Urinary bladder (tissue), 3 donors: ENCODE measurements at regions not wholly inside any gene's neighbourhood (a gene's known extent, or its start where the extent isn't known, plus 50 kb on each side); places are given as distances from the start of the nearest gene placed in this dataset.

Experiments used
- DNase-seq: peaks from one replicate; pipeline ENCODE4 v3.0.0-alpha.2; 2015; ENCODE audit errors: extremely low spot score
- H3K27ac ChIP-seq: one replicate; pipeline ENCODE4 v1.5.1; 2013; ENCODE audit warnings: low read depth, mild to moderate bottlenecking, moderate library complexity
- H3K36me3 ChIP-seq: one replicate; pipeline ENCODE4 v1.6.1; 2013; ENCODE audit warnings: mild to moderate bottlenecking, moderate library complexity; ENCODE audit not compliant: insufficient read depth
- H3K4me1 ChIP-seq: one replicate; pipeline ENCODE4 v1.6.1; 2013; ENCODE audit warnings: mild to moderate bottlenecking, moderate library complexity; ENCODE audit not compliant: insufficient read depth
- H3K4me3 ChIP-seq: one replicate; pipeline ENCODE4 v1.5.1; 2013; ENCODE audit warnings: low read depth, low read length
- WGBS: extraction: QIAGEN DNeasy Blood & Tissue Kit; methylation state at CpG from one replicate; pipeline ENCODE4 v1.1.7; 2013; 5-methylcytosine and 5-hydroxymethylcytosine counted together
- donor health status: healthy with polysubstance abuse.
- donor health status: healthy.

DNA sequence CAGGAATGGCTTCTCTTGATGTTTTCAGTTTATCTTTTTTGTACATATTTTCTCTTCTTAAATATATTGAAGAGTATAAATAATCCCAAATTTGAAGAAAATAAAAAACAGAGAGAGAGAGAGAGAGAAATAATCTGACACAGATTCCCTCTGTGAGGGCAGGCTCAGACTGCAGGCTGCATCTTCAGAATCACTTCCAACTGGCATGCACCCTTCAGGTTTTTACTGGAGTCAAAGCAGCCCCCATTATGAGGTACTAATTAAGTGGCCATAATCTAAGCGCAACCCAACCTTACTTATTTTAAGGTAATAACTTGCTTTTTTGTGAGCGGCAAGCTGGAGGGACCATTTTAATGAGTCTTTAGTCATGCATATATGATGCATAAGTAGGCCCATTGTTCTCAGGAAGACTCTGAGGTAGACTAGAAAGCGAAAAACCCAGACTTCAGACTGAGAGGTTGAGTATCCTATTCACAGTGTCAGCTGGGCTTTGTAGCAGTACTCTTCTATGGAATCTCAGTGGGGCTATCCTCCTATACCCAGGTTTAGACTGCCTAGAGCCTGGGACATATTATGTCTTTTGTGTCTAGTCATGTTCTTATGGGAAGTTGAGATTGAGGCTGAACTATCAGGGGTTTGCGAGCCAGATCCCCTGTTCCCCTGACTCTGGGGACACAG, 167.4 kb downstream of the SP3 start:
- no peak for DNase-seq
- Histone ChIP-seq H3K36me3 (no peaks in the 10 kb centered on the region), H3K27ac (no peak overlapping the region), H3K4me1 (no peaks in the 10 kb centered on the region), H3K4me3 (no peak overlapping the region)
- 91% methylated on average over 4 of the region's 4 CpGs for WGBS

DNA sequence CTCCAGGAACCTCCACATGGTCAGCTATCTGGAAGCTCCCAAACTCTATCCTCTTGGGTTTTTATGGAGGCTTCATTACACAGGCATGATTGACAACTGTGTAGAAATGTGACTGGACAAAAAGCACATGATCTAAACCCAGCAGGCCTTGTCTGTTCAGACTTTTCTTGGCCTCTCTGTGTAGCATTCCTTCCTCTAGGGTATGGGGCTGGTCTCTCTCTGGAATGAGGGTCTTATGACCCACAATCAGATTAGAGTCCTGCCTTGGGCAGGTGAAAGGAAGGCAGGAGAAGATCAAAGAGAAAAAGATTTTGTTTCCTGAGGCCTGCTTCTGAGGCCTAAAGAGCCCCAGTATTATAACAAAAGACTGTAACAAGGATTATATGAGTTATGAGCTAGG, 162.7 kb downstream of the SP3 start:
- Histone ChIP-seq H3K4me3 (no peak overlapping the region), H3K27ac (no peak overlapping the region), H3K4me1 (no peaks in the 10 kb centered on the region), H3K36me3 (no peaks in the 10 kb centered on the region)
- DNase-seq: no peak

DNA sequence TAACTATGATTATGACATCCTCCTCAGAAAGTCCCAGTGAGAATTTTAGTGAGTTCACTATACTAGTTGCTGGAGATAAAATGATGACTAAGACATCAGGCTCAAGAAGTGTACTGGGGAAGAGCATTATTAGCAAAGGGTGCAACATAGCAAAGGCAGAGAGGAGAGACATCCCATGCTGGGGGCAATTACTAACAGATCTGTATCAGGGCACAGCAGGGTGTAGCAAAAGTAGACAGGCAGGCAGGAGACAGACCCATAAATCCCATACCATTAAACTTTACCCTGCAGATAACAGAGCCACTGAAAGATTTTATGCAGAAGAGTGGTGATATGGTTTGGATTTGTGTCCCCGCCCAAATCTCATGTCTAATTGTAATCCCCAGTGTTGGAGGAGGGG, 161.7 kb downstream of the SP3 start:
- WGBS: 87% methylated on average over 1 of the region's 1 CpG
- H3K27ac ChIP-seq: no peak overlapping the region

DNA sequence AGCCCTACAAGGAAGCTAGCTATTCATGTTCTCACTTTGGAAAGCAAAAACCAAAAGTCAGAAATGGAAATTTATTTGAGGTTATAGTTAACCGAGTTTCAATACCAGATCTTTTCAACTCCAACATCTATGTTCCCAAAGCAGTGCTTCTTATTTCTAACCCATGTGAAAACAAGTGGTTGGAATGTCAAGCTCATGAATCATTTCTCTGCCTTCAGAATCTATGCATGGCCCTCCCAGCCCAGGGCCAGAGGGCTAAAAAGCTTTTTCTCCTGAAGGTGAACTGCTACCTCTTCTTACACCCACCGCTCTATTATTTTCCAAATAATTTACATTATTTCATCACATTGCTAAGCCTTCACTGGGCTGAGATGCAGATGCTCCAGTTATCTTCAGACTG, 158.4 kb downstream of the SP3 start:
- no peak overlapping the region for H3K27ac ChIP-seq
- H3K36me3 ChIP-seq: no peaks in the 10 kb centered on the region
- no peak overlapping the region for H3K4me3 ChIP-seq
- 92% methylated on average over 2 of the region's 2 CpGs for WGBS
- no peak for DNase-seq
- H3K4me1 ChIP-seq: no peaks in the 10 kb centered on the region

More for the DNA sequence above, 161.7 kb downstream of the SP3 start:
- Histone ChIP-seq H3K4me3 (no peak overlapping the region), H3K4me1 (no peaks in the 10 kb centered on the region), H3K36me3 (no peaks in the 10 kb centered on the region)
- no peak for DNase-seq

DNA sequence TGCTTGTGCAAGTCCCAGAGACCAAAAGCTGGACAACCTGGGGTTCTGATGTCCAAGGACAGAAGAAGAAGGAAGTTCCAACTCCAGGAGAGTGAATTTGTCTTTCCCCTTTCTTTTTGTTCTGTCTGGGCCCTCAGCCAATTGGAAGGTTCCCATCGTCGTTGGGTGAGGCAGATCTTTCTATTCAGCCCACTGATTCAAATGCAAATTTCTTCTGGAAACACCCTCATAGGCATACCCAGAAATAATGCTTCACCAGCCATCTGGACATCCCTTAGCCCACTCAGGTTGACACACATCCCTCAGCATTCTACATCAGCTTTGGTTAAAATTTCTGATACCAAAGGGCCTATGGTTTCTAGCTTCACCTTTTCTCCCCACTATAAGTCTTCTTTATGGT, 156.5 kb downstream of the SP3 start:
- H3K27ac ChIP-seq: no peak overlapping the region
- H3K36me3 ChIP-seq: no peaks in the 10 kb centered on the region
- no peak overlapping the region for H3K4me3 ChIP-seq
- no peaks in the 10 kb centered on the region for H3K4me1 ChIP-seq
- DNase-seq: no peak
- WGBS: 44% methylated on average over 2 of the region's 2 CpGs

DNA sequence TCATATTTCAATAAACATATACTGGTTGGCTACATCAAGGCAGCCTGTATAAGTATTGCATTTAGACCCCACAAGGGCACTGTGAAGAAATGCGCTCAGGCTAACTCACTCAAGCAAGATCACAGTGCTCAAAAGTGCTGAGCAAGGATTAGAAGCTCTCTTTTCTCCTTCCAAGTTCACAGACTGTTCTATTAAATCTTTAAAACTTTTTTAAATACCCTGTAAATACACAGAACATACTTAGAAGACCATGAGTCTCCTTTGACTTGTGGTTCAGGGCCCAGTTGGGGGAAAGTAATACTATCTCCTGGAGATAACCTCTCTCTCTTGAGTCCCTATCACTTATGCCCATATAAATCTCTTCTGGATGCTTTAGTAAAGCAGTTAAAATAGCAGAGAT, 152.9 kb downstream of the SP3 start:
- Histone ChIP-seq H3K4me3 (no peak overlapping the region), H3K4me1 (no peaks in the 10 kb centered on the region), H3K36me3 (no peaks in the 10 kb centered on the region), H3K27ac (no peak overlapping the region)
- no peak for DNase-seq
- 85% methylated on average over 1 of the region's 1 CpG for whole genome bisulfite sequencing

DNA sequence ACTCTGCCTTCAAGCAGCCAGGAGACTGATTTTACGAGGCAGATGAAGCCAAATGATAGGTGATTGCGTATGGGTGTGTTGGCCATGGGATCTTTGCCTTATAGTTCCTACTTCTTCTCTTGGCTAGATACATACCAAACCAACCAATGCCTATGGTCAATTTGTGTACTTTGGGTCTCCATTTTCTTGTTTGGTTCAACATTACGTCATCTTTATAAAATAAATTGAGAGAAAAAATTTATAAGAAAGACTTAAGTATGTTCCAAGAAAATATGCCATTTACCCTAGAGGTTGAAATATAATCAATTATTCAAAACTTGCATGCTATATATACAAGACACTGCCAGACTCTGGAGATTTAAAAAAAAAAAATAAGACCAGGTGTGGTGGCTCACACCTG, 150.9 kb downstream of the SP3 start:
- no peak for DNase-seq
- Histone ChIP-seq H3K4me1 (no peaks in the 10 kb centered on the region), H3K27ac (no peak overlapping the region), H3K4me3 (no peak overlapping the region), H3K36me3 (no peaks in the 10 kb centered on the region)
- WGBS: 84% methylated on average over 3 of the region's 3 CpGs

DNA sequence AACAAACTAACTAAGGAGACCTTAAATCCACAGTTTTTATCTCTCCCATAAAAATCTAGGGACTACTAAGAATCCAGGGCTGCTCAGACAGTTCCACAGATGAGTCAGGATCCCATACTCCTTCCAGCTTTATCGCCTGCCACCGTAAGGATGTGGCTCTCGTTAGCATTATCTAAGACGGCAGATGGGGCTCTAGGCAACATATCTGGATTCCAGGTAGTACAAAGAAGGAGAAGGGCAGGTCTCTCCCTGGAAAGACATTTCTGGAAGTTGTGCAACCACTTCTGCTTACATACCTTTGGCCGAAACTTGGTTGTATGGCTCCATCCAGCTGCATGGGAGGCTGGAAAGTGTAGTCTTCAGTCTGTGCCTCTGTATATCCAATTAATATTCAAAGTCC, 149.4 kb downstream of the SP3 start:
- WGBS: 63% methylated on average over 5 of the region's 5 CpGs
- no peaks in the 10 kb centered on the region for H3K4me1 ChIP-seq
- no peak for DNase-seq
- no peak overlapping the region for H3K4me3 ChIP-seq
- H3K36me3 ChIP-seq: no peaks in the 10 kb centered on the region
- no peak overlapping the region for H3K27ac ChIP-seq

DNA sequence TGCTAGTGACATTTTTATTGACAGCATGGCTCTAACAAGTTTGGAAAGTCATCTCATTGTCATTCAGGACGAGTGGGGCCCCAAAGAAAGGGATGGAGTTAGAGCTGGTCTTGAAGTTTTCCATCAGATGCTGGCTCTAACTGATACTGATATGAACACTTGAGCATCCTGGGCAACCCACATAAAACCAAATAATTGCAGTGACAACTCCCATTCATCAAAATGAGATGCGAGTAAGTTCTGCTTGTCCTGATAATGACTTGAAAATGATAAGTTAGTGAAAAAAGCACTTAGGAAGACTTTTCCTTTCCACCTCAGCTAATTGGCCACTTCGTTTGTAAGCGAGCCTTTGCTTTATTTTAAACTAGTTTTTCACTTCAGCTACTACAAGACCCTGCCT, 147.6 kb downstream of the SP3 start:
- Histone ChIP-seq H3K4me3 (no peak overlapping the region), H3K27ac (no peak overlapping the region), H3K36me3 (no peaks in the 10 kb centered on the region), H3K4me1 (no peaks in the 10 kb centered on the region)
- DNase-seq: no peak
- WGBS: 87% methylated on average over 4 of the region's 4 CpGs

DNA sequence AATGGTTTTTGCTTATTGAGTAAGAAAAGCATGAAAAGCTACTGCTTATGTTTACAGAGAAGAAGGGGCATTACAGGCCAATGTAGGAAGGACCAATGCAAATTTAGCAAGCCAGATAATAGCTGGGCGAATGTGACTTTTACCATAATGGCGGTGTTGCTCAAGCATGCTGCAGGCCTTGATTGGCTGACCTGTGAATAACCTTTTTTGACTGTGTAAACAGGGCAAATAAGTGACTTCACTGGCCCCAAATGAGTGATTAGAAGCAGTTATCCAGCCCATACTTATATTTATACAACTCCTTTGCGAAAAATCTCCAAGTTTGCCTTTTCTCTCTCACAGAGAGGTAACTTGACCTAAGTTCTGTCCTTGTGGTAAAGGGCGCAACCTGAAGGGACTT, 146.9 kb downstream of the SP3 start:
- 95% methylated on average over 4 of the region's 4 CpGs for WGBS
- DNase-seq: no peak
- Histone ChIP-seq H3K36me3 (no peaks in the 10 kb centered on the region), H3K4me1 (no peaks in the 10 kb centered on the region), H3K27ac (no peak overlapping the region), H3K4me3 (no peak overlapping the region)

DNA sequence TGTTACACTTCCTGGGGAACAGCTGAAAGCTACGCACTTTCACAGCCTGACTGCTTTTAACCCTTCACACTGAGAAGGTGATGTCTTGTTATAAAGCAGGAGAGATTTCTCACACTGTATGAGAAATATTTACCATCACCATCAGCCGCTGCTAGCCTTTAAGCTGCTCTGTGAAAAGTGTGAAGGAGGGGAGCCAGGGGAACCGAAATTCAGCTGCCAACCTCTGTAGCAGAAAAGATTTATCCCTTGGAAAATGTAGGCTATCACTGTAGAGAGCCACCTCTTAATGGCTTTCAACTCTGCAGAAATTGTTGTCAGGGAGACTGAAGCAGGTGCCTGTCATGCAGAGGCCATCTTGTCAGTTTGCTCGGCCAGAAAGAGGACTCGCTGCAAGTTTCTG, 145.3 kb downstream of the SP3 start:
- 69% methylated on average over 5 of the region's 5 CpGs for WGBS
- Histone ChIP-seq H3K4me3 (no peak overlapping the region), H3K4me1 (no peaks in the 10 kb centered on the region), H3K27ac (no peak overlapping the region), H3K36me3 (no peaks in the 10 kb centered on the region)
- no peak for DNase-seq

DNA sequence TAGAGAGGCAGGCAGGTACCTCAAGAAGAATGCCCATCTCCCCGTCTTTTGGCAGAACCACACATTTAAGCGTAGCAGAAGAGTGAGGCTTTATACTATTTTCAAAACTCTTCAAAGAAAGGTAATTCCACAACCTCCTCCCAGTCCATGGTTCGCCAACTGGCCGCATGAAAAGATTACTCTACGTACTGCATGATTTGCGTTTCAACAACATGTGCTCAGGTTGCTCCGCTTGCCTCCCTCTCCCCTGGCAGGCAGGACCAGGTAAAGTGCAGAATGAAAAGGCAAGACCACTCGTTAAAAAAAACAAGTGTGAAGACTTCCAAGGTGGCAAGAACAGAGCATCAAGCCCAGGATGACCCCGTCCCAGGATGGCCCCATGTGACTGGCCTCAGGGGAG, 143.7 kb downstream of the SP3 start:
- Histone ChIP-seq H3K4me1 (no peaks in the 10 kb centered on the region), H3K36me3 (no peaks in the 10 kb centered on the region), H3K4me3 (no peak overlapping the region), H3K27ac (no peak overlapping the region)
- WGBS: 92% methylated on average over 9 of the region's 9 CpGs
- no peak for DNase-seq

DNA sequence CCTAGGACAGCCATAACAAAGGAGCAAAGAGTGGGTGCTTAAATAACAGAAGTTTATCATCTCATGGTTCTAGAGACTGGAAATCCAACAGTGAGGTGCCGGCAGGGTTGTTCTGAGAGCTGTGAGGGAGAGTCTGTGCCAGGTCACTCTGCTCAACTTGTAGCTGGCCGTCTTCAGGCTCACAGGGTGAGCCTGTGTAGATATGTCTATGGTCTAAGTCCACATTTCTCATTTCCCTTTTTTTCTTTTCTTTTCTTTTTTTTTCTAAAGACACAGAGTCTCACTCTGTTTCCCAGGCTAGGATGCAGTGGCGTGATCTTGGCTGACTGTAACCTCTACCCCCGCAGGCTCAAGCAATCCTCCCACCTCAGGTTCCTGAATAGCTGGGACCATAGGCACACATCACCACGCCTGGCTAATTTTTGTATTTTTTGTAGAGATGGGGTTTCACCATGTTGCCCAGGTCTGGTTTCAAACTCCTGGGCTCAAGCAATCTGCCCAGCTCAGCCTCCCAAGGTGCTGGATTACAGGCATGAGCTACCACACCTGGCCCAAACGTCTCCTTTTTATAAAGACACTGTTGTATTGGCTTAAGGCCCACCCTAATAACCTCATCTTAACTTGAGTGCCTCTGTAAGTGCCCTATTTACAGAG, 142.2 kb downstream of the SP3 start:
- Histone ChIP-seq H3K36me3 (no peaks in the 10 kb centered on the region), H3K4me1 (no peaks in the 10 kb centered on the region), H3K27ac (no peak overlapping the region), H3K4me3 (no peak overlapping the region)
- 88% methylated on average over 6 of the region's 6 CpGs for WGBS
- DNase-seq: no peak

DNA sequence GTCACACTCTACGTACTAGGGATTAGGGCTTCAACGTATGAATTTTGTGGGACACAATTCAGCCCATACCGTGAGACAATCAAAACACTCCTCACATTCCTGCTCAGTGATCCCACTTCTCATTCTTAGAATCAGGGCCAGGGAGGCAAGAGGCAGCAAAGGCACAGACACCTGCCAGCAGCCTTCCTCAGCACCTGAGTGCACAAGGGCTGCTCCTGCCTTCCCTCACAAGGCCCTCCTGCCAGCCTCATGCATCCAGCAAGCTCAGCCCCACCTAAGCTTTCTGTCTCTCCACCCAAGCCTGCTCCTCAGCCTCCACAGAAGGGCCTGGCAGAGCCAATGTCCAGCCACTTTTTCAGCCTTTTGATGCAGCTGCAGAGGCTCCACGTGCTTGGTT, 141.6 kb downstream of the SP3 start:
- H3K4me1 ChIP-seq: no peaks in the 10 kb centered on the region

More for the DNA sequence above, 141.6 kb downstream of the SP3 start:
- DNase-seq: no peak
- WGBS: 84% methylated on average over 4 of the region's 4 CpGs
- H3K4me3 ChIP-seq: no peak overlapping the region
- H3K27ac ChIP-seq: no peak overlapping the region
- H3K36me3 ChIP-seq: no peaks in the 10 kb centered on the region
